Ammon's horn (tissue), 1 donor: ENCODE measurements at regions not wholly inside any gene's neighbourhood (a gene's known extent, or its start where the extent isn't known, plus 50 kb on each side); places are given as distances from the start of the nearest gene placed in this dataset.
A peak's percentile ranks its signal among the peaks of the same experiment; 100 is the strongest.

Source experiments
- DNase-seq: peaks from one replicate; pipeline ENCODE4 v3.0.0-alpha.2; 2016; ENCODE audit warnings: low spot score

DNA sequence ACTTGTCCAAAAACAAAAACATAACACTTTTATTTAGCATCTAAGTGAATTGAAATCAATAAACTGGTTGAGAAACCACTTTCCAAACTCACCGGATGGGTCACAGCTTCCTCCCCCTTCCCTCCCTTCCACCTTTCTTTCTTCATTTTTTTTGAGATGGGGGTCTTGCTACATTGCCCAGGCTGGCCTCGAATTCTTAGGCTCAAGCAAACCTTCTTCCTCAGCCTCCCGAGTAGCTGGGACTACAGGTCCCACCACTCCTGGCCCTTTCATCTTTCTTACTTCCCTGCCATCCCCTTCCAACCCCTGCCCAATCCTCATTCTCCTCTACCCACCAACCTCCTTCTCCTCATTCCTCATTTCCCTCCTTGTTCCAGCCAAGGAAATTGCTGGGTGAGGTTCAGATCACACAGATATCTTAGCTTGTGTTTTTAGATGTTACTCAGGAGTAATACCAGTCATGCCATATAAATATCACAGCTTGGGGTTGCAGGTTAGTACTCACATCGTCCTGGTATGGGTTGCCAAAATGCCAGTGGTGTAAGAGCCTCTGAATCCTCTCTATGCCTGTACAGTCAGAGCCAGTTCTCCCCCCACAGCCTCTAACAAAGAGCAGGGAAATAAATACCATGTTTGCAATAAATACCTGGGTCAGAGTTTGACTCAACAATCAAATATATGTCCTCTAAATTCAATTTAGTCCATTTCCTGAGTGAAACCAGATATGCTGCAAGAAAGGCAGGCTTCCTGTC is 132.7 kb upstream of the NDUFV2 start:
- no peak for DNase-seq

DNA sequence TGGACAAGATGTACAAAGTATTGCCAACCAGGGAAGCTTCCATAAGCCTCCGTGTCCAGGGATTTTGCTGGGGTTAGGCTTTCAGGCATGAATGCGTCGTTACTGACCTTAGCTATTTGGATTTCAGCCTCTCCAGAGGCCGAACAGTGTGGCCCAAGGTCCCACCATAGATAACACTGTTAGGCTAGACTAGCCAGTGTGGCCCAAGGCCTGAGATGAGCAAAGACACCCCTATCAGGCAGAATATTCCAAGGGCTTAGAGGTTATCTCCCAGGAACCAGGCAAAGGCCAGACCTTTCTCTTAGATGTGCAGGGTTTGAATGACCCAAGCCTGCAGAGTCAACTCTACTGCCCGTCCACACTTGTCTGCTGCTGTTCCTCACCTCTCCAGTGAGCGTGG is 131.7 kb upstream of the NDUFV2 start:
- DNase-seq, result no peak

DNA sequence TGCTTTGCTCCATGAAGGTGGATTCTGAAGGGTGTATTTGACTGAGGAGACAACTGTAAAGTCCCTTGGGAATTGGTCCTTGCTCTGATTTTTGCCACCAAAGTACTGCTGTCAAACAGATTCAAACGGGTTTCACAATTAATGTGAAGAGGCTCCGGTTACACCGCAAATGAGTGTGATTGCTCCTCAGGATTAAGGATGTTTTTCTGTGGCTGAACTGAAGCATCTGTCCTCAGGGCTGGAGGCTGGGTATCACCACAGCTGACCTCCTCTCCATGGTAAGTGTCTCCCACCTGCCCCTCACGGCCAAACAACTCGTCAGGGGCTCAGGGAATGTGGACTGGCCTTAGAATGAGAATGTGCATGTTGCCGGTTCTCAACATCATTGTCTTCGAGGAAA is 130.4 kb upstream of the NDUFV2 start:
- no peak for DNase-seq

DNA sequence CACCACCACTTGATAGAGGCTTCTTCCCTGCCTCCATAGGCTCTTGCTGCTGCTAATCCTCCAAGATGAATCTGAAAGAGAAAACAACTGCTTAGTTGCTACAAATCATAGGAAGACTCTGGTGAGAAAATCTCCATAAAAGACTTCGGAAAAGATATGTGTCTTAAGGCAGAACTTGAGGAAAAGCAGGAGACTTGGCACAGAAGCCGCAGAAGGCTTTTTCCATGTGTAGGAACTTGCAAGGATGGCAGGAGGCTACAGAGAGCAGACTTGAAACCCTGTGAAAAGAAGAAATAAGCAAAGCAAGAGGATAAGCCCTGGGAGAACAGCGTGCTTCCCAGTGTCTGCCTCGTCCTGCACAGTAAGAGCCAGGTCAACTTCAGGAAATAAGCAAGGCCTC is 128.2 kb upstream of the NDUFV2 start:
- DNase-seq, result no peak

DNA sequence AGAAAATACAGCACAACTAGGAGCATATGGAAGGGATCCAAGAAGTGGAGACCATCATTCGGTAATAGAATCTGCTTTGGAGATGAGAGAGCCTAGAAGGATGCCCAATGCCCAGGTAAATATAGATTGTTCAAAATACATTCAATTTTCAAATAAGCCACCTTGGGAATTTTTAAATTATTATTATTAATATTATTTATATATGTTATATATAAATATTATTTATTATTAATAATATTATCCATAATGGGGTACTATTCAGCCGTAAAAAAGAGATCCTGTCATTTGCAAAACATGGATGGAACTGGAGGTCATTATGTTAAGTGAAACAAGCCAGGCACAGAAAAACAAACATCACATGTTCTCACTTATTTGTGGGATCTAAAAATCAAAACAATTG is 127.8 kb upstream of the NDUFV2 start:
- DNase-seq, result no peak

DNA sequence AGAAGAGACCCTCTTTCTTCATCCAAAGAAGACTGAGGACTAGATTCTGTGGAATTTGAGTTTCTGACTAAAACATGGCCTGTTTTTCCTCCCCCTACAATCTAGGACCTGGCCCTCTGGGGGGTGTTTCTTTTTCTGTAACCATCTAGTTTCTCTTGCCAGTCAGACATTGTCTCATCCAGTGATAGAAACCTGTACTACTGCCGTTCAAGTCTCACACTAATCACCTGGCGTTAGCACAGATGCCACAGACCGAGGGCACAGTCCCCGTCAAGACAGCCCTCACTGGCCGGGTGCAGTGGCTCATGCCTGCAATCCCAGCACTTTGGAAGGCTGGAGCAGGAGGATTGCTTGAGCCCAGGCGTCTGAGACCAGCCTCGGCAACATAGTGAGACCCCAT is 126.9 kb upstream of the NDUFV2 start:
- DNase-seq, result no peak

DNA sequence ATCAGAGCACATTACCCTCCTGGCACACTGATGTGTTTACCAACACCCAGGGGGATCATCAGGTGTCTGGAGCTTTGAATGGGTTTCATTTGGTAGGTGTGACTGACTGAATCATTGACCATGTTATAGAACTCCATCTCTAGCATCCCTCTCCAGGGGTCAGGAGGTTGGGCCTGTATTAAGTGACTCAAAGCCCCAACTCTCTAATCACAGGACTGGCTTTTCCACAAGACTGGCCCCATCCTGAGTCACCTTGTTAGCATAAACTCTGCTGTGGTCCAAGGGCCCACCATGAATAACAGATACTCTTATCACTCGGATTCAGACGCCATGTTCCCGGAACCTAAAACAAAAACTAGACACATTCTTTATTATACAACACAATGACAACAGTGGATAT is 125.9 kb upstream of the NDUFV2 start:
- no peak for DNase-seq

DNA sequence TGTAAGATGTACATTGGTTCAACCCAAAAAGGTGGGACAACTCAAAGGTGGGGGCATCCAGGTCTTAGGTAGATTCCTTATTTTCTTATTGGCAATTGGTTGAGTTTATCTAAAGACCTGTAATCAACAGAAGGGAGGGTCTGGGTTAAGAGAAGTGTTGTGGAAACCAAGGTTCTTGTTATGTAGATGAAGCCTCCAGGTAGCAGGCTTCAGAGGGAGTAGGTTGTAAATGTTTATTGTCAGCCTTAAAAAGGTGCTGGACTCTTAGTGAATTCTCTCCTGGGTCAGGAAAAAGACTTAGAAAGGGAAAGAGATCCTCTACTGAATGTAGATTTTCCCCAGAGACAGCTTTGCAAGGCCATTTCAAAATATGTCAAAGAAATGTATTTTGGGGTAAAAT is 125.3 kb upstream of the NDUFV2 start:
- no peak for DNase-seq

DNA sequence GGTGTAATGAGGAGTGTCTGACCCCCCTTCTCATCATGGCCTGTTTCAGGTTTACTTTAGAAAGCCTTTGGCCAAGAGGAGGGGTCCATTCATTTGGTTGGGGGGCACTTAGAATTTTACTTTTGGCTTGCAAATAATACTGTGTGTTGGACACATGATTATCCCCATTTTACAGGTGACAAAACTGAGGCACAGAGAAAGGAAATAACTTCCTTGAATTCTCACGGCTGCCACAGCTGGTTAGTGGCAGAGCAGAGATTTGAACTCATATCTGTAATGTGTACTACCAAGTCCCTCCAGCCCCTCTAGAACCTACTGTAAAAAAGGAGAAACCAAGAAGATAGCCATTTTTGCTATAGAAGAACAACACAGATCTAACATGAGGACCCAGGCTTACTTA is 124.8 kb upstream of the NDUFV2 start:
- no peak for DNase-seq

DNA sequence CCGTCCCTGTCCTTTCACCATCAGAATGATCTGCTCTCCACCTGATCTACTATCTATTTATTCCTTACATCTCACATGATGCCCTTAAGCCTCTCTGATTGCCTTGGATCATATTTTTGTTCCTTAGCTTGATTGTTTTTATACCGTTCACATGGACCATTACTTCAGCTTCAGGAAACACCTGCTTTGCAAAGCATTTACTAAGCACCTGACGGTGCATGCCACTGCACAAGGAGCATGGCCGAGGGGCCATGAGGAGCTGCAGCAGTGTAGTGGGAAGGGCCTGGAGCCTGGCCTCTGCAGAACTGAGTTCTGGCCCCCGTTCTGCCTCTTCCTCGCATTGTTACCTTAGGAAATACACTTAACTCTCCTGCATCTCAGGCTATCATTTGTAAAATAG is 124.1 kb upstream of the NDUFV2 start:
- no peak for DNase-seq

DNA sequence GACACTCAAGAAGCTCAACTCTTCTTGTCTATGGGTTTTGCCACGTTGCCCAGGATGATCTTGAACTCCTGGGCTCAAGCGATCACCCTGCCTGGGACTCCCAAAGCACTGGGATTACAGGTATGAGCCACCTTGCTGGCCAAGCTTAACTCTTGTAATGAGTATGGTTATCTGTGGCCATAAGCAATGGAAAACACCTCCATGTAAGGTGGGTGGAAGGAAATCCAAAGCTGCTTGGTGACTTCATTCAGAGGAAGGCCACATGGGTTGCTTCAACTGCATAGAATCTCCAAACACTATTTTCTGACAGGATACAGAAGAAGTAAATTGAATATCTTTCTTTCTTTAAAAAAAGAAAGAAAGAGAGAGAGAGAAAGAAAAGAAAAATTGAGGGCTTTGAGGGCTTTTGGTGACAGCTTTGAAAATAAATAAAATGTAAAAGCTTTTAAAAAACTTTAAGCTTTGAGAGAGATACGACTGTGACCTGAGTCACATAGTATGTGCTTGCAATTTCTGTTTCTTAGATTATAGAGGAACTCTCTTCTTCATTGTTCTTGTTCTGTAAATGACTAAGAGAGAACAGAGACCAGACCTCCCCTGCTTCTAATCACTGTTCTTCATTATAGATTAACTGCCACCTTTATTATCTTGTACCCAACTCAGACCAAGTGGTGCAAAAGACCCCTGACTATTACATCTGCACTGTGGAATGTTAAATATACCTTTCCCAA is 123.1 kb upstream of the NDUFV2 start:
- DNase-seq, result no peak

DNA sequence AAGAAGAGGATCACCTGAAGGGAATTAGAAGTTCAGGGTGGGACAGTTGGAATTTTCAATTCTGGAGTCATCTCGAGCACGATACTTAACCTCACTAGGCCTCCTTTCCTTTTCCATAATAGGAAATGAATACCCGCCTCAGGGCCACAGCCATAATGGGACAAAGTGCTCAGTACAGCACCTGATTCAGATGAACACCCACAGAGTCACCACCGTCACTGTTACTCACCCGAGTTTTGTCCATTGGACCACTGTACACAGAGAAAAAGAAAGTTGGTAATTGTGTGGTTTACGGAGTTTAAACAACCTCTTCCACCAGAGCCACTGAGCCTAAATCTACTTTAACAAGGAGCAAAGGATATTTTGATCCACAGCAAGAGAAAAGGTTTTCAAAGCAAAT is 122.0 kb upstream of the NDUFV2 start:
- no peak for DNase-seq

DNA sequence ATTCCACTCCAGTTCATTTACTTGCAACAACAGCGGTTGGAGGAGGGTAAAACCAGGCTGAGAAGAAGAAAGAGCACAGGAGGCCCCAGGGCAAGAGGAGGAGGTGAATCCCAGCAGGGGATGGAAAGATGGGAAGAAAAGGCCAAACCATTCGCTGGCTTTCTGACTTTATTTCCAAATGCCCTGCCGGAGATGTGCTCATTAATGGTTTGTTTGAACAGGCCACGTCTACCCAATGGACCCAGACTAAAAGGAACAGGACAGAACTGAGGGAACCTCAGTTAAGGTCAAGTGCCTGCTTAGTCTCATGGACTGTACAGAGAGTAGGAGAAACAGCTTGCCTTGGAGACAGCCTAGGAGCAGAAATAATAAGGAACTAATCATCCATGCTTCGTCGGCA is 121.6 kb upstream of the NDUFV2 start:
- DNase-seq, result no peak

DNA sequence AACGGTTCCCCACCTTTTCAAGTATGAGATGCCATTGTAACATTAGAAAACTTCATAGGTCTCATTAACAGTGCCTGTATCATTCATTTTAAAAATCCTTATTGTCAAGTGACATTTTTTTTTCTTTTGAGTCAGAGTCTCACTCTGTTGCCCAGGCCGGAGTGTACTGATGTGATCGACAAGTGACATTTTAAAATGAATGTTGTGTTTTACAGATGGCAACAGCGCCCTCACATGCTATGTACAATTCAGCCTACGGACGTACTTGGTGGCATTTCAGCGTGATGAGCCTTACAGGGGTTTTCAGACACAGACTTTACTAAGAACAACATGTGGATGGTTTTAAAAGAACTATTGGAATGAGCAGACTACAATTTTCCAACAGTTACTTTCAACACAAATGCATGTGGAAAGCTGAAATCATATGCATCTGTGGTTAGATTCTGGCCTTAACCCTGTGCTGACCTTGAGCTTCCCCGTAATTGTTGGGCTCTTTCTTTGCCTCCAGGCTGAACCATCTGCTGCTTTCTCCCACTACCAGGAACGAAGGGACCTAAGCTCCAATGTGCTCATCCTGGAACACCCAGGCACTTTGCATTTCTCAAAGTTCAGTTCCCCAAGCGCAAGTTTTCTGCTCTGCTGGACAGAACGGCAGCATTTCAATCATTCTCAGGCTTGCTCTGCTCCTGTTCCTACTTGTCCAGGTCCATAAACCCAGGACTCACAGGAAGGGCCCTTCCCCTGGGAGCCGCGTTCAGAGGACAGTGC is 119.9 kb upstream of the NDUFV2 start:
- peak; percentile 49 for DNase-seq

DNA sequence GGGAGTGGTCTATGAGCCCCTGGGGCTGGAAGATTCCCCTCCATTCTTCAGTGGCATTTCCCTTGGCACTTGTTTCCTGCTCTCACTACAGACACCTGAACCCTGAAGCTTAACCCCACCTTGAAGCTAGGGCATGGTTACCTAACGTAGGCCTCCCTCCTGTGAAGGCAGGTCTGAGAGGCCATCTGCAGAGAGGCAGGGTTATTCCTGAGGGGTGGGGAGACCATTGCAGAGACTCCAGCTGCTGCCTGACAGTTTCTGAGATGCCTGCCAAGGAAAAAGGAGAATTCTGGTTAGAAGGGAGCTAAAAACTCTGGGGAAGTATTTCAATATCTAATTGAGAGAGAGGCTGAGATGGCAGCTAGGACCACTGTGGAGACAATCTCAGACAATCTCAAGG is 119.3 kb upstream of the NDUFV2 start:
- no peak for DNase-seq

DNA sequence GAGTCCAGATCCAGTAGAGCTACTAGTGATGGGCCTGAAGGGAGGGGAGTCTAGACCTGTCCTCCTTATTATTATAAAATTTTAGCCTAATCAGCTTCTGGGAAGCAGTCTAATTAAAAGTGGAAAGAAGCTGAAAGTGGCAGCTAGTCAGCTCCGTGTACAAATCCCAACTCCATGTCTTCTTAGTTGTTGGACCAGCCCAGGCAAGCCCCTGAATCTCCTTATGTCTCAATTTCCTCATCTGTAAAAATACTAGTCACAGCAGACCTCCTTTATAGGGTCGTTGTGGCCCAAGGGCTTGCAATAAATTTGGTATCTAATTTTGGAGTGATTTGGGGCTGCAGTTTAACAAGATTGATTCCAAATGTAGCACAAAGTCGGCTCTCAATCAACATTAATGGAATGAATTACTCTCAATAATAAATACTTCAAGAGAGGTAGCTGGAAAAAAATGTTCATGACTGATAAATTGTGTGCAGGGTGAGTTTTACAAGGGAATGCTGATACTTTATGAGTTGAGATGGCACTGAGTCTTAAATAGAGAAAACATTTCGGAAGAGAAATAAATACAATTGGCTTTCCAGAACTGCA is 118.3 kb upstream of the NDUFV2 start:
- DNase-seq, result no peak

DNA sequence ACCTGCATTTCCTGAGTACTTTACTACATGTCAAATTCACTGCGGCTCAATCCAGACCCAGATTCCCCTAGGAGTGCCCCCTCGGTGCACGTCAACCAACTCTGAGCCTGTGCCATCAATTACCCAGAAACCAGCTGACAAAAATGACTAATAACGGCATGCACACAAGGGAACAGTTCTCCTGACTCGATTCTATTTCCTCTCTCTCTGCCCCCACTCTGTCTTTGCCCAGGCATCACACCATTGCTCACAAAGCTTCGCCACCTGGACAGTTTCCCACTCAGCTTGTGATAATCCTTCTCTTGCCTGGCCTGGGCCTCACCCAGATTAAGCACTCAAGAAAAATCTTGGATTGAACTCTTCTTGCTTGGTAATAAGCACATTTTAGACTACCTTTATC is 115.3 kb upstream of the NDUFV2 start:
- peak; percentile 32 for DNase-seq

DNA sequence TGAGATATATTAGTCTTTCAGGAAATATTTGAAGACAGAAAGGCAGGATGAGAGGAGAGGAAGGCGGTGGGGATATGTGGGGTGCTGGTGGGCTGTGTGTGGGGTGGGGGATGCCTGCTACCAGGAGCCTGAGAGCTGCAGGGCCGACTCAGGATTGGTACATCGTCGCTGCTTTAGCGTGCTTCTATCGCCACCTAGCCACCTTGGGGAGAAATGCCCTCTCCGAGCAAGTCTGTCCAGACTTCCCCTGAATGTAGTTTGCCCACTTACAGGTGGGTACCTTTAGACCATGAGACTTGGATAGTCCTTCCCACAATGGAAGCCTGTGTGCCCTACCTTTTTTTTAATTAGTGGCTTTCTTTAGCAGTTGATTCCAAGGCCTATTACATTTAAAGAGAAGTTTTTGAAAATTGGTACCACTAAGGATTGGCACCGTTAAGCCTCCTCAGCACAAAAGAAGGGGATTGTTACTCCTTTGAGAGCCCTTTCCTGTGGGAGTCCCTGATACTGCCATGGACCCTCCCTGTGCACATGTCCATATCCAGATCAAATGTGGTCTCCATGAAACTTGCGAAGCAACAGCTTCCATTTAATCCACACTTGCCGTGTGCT is 114.1 kb upstream of the NDUFV2 start:
- peak; percentile 83 for DNase-seq

DNA sequence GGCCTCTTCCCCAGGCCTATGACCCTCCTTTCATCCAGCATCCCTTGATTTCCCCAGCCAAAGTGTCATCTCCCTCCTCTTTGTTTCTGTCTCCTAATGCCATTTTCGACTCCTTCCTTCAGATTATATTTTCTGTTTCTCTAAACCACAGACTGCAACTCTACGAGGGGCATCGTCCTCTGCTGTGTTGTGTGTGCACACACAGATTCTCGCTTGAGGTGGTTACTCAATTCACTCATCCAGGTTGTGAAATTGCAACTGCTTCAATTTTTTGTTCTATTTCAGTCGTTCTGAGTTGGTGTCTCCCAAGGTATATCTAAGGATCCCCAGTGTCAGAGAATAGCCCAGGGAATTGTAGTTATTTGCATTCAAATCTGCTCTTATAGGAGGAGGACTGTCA is 113.5 kb upstream of the NDUFV2 start:
- DNase-seq, result no peak

DNA sequence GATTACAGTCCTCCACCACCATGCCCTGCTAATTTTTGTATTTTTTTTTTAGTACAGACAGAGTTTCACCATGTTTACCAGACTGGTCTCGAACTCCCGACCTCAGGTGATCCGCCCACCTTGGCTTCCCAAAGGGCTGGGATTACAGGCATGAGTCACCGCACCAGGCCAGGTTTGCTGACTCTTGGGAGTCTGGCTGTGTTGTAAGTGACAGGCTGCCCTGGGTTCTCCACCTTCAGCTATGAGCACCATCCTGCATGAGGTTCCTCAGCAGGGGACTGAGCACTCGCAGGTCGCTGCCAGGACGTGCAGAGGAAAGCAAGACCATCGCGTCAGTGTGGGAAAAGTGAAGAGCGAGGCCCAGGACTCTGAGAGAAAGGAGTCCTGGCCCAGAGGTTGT is 112.6 kb upstream of the NDUFV2 start:
- DNase-seq, result no peak

DNA sequence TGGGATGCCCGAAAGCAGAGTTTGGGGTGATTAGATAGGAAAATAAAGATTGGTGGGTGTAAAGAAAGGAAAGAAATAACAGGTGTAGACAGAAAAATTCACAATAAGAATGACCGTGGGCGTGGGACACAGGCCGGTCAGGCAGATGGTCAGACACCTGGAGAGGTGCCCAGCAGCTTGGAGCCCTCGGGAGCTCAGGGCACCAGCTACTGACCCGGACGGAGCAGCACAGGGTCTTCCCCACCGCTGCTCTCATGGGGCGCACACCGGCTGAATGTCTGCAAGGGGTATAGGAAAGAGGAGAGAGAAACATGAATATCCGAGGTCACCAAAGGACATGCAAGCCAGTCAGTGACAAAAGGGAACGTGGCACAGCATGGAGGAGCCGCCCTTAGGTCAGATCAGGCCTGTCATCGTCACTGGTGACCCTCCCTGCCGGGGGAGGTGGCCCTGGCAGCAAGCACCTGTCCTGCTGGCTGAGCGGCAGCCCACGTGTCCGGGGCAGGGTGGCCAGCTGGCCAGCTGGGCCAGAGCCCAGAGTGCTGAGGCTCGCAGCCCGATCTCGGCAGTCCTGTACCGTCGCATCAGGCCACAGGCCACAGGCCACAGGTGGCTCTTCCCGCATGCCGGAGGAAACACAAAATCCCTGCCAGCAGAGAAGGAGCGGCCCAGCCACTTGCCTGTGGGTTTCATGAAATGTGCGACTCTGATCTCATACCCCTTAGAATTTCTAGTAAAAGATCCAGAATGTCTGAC is 112.0 kb upstream of the NDUFV2 start:
- DNase-seq, result peak; percentile 48

DNA sequence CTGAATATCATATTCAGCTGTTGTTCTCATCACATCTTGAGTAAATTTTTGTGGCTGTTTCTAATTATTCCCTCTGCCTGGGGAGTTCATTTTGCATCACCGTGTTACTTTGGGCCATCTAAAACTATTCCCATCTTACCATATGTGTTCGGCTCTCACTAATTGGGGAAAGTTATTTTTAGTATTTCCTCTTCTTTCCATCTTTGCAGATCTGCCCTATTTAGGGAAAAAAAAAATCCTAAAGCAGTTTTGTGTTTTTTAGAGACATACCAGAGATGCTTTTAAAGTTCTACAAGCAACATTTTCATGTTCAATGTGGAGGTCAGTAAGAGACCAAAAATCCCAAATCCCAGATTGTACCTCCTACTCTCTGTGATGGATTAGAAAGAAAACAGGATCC is 111.3 kb upstream of the NDUFV2 start:
- DNase-seq, result no peak
